Esophagus muscularis mucosa (tissue), 4 donors: ENCODE measurements at regions not wholly inside any gene's neighbourhood (a gene's known extent, or its start where the extent isn't known, plus 50 kb on each side); places are given as distances from the start of the nearest gene placed in this dataset.

Experiments
- DNase-seq: peaks from one replicate; pipeline ENCODE4 v3.0.0-alpha.2; 2017; ENCODE audit errors: extremely low spot score
- H3K27ac ChIP-seq, 4 donors: fragments of 200-600 bp; sonication (generic); replicated peaks in 1 of 4; 1 replicate in 3 of 4; 2 replicates in 1 of 4; pipeline ENCODE4 v1.5.1; 2016 to 2019; ENCODE audit warnings: mild to moderate bottlenecking in 1 of 4
- H3K27me3 ChIP-seq, 4 donors: fragments of 200-600 bp; sonication (generic); one replicate each; pipeline versions ENCODE4 v1.5.1 to v1.6.0; 2016 to 2019
- H3K36me3 ChIP-seq, 4 donors: fragments of 200-600 bp; sonication (generic); one replicate each; pipeline ENCODE4 v1.5.1; 2016 to 2019
- H3K4me1 ChIP-seq, 4 donors: fragments of 200-600 bp; sonication (generic); one replicate each; pipeline ENCODE4 v1.5.1; 2016 to 2019
- H3K4me3 ChIP-seq, 4 donors: fragments of 200-600 bp; sonication (generic); 1 replicate in 2 of 4; 2 replicates in 2 of 4; pipeline ENCODE4 v1.5.1; 2016 to 2019; ENCODE audit warnings: mild to moderate bottlenecking in 4 of 4, moderate library complexity in 1 of 4
- H3K9me3 ChIP-seq, 4 donors: fragments of 200-600 bp; sonication (generic); 1 replicate in 3 of 4; 2 replicates in 1 of 4; pipeline ENCODE4 v1.5.1; 2016 to 2019
- CTCF ChIP-seq, 3 experiments: fragments of 200-600 bp in 2 of 3; fragments of 450-650 bp in 1 of 3; sonication (generic) in 2 of 3; IDR thresholded peaks; one replicate each; pipeline ENCODE4 v1.5.1; 2017 to 2019; ENCODE audit warnings: antibody characterized with exemption in 3 of 3, mild to moderate bottlenecking in 2 of 3, moderate library complexity in 1 of 3
- EP300 ChIP-seq: sonication (generic); formaldehyde crosslinking; IDR thresholded peaks from one replicate; pipeline ENCODE4 v1.6.1; 2017; ENCODE audit warnings: antibody characterized with exemption
- POLR2A ChIP-seq: fragments of 450-650 bp; IDR thresholded peaks from one replicate; pipeline ENCODE4 v1.6.1; 2017; ENCODE audit warnings: antibody characterized with exemption, moderate library complexity, mild to moderate bottlenecking, low read depth
- POLR2AphosphoS5 ChIP-seq, 2 donors: sonication (generic); formaldehyde crosslinking; IDR thresholded peaks; one replicate each; pipeline ENCODE4 v1.6.1; 2017; ENCODE audit warnings: antibody characterized with exemption in 2 of 2
- WGBS: methylation state at CpG from one replicate; pipeline ENCODE4 v1.1.5; 2018; 5-methylcytosine and 5-hydroxymethylcytosine counted together
- intact Hi-C: fragments of 100-400 bp; cut with DNase I; formaldehyde crosslinking; loops from one replicate; pipeline ENCODE4 v1.15.1; 2023

- Histone ChIP-seq H3K27me3 (no peaks in the 10 kb centered on the region), H3K27ac (no peak overlapping the region), H3K4me1 (peaks cover 0 to 10% (median 3%) of the 10 kb centered on the region in 4 donors), H3K36me3 (no peaks in the 10 kb centered on the region), H3K9me3 (no peaks in the 10 kb centered on the region), H3K4me3 (no peak overlapping the region)
- TF ChIP-seq EP300 (no peak), CTCF (IDR thresholded peaks at IDR 0.05) (no peak), POLR2A (no peak), POLR2AphosphoS5 (IDR thresholded peaks at IDR 0.05) (no peak)
- intact Hi-C loops, result no loop called here
- DNase-seq, result no peak
- 66% methylated on average over 1 of the region's 1 CpG for WGBS
Measured at GRCh38 chr13:80547341-80547740, 206.4 kb upstream of the SPRY2 start.

GRCh38 chr13:80533175-80533574 lies 192.2 kb upstream of the SPRY2 start:
- 89% methylated on average over 1 of the region's 1 CpG for WGBS
- Histone ChIP-seq H3K4me3 (no peak overlapping the region), H3K9me3 (peaks cover 0 to 12% (median 2%) of the 10 kb centered on the region in 4 donors), H3K27ac (no peak overlapping the region), H3K4me1 (no peaks in the 10 kb centered on the region), H3K36me3 (no peaks in the 10 kb centered on the region), H3K27me3 (no peaks in the 10 kb centered on the region)
- TF ChIP-seq EP300 (no peak), POLR2AphosphoS5 (IDR thresholded peaks at IDR 0.05) (no peak), POLR2A (no peak), CTCF (IDR thresholded peaks at IDR 0.05) (no peak)
- intact Hi-C loops, result no loop called here
- DNase-seq, result no peak

GRCh38 chr13:80530902-80531301 lies 190.0 kb upstream of the SPRY2 start:
- Histone ChIP-seq H3K4me3 (no peak overlapping the region), H3K36me3 (no peaks in the 10 kb centered on the region), H3K9me3 (peaks cover 0 to 12% (median 2%) of the 10 kb centered on the region in 4 donors), H3K4me1 (no peaks in the 10 kb centered on the region), H3K27ac (no peak overlapping the region), H3K27me3 (no peaks in the 10 kb centered on the region)
- DNase-seq, result no peak
- 97% methylated on average over 1 of the region's 1 CpG for WGBS
- intact Hi-C loops, result no loop called here
- TF ChIP-seq POLR2A, result no peak
- no peak for TF ChIP-seq POLR2AphosphoS5 (IDR thresholded peaks at IDR 0.05)
- no peak for TF ChIP-seq EP300
- no peak for TF ChIP-seq CTCF (IDR thresholded peaks at IDR 0.05)

GRCh38 chr13:80530191-80530590 lies 189.3 kb upstream of the SPRY2 start:
- no peak for DNase-seq
- Histone ChIP-seq H3K27ac (no peak overlapping the region), H3K9me3 (peaks cover 0 to 12% (median 2%) of the 10 kb centered on the region in 4 donors), H3K27me3 (no peaks in the 10 kb centered on the region), H3K36me3 (no peaks in the 10 kb centered on the region), H3K4me1 (no peaks in the 10 kb centered on the region), H3K4me3 (no peak overlapping the region)
- no peak for TF ChIP-seq POLR2AphosphoS5 (IDR thresholded peaks at IDR 0.05)
- no peak for TF ChIP-seq POLR2A
- TF ChIP-seq EP300, result no peak
- TF ChIP-seq CTCF (IDR thresholded peaks at IDR 0.05), result no peak
- intact Hi-C loops, result no loop called here
- 65% methylated on average over 4 of the region's 4 CpGs for WGBS

- TF ChIP-seq CTCF (IDR thresholded peaks at IDR 0.05), result no peak
- no peak for TF ChIP-seq EP300
- no peak for TF ChIP-seq POLR2A
- TF ChIP-seq POLR2AphosphoS5 (IDR thresholded peaks at IDR 0.05), result no peak
- Histone ChIP-seq H3K4me1 (no peaks in the 10 kb centered on the region), H3K27me3 (no peaks in the 10 kb centered on the region), H3K27ac (no peak overlapping the region), H3K36me3 (no peaks in the 10 kb centered on the region), H3K4me3 (no peak overlapping the region), H3K9me3 (peaks cover 0 to 12% (median 2%) of the 10 kb centered on the region in 4 donors)
- DNase-seq, result no peak
- intact Hi-C loops, result no loop called here
- WGBS, result 85% methylated on average over 3 of the region's 3 CpGs
Measured at GRCh38 chr13:80529734-80530133, 188.8 kb upstream of the SPRY2 start.
